H1 (cell line): ENCODE measurements at regions not wholly inside any gene's neighbourhood (a gene's known extent, or its start where the extent isn't known, plus 50 kb on each side); places are given as distances from the start of the nearest gene placed in this dataset.

Source experiments
- CTCF ChIA-PET: fragments of 300-600 bp; sonication (Branson Sonifier 250); formaldehyde crosslinking; loops from one replicate; lab custom pipeline; 2021; ENCODE audit not compliant: partially characterized antibody; lab: Charles Lee
- POLR2A ChIA-PET: fragments of 300-600 bp; sonication (Branson Sonifier 250); formaldehyde crosslinking; loops from one replicate; lab custom pipeline; 2021; ENCODE audit warnings: inconsistent platforms; ENCODE audit not compliant: partially characterized antibody; lab: Charles Lee
- DNase-seq, 2 experiments: peaks; one replicate each; pipeline versions ENCODE4 v3.0.0 to v3.0.0-alpha.2; 2010 to 2022; ENCODE audit warnings: low spot score in 2 of 2, low read depth in 1 of 2, mixed read lengths in 1 of 2
- FAIRE-seq: peaks from 2 replicates; lab custom pipeline; 2011; peaks lifted over from hg19 to GRCh38; lab: Jason Lieb, UNC
- H2AFZ ChIP-seq: 2 replicates; pipeline ENCODE4 v1.8.1; 2012; ENCODE audit warnings: low read length, inconsistent platforms
- H2AK5ac ChIP-seq: 2 replicates; pipeline ENCODE4 v1.6.1; 2013; ENCODE audit warnings: low read depth, low read length
- H2BK120ac ChIP-seq: replicated peaks from 2 replicates; pipeline ENCODE3; 2013; ENCODE audit warnings: low read depth, low read length, inconsistent platforms
- H2BK12ac ChIP-seq: 2 replicates; pipeline ENCODE4 v1.6.1; 2013; ENCODE audit warnings: low read depth, low read length
- H2BK15ac ChIP-seq: 2 replicates; pipeline ENCODE4 v1.6.1; 2013; ENCODE audit warnings: low read length
- H2BK20ac ChIP-seq: 2 replicates; pipeline ENCODE4 v1.6.1; 2013; ENCODE audit warnings: low read length
- H2BK5ac ChIP-seq: 2 replicates; pipeline ENCODE4 v1.6.1; 2013; ENCODE audit warnings: low read depth, low read length
- H3K14ac ChIP-seq: 2 replicates; pipeline ENCODE4 v1.6.1; 2013; ENCODE audit warnings: inconsistent platforms; ENCODE audit not compliant: insufficient read length
- H3K18ac ChIP-seq: 2 replicates; pipeline ENCODE4 v1.6.1; 2013; ENCODE audit warnings: low read length; ENCODE audit errors: extremely low read depth
- H3K23ac ChIP-seq: 2 replicates; pipeline ENCODE4 v1.6.1; 2013; ENCODE audit warnings: inconsistent platforms; ENCODE audit not compliant: insufficient read length
- H3K23me2 ChIP-seq: 2 replicates; pipeline ENCODE4 v1.6.1; 2013; ENCODE audit warnings: low read depth, low read length
- H3K27ac ChIP-seq: 2 replicates; pipeline ENCODE4 v1.6.1; 2011; ENCODE audit warnings: low read depth, low read length, inconsistent platforms
- H3K27me3 ChIP-seq, 4 experiments: replicated peaks in 1 of 4; 1 replicate in 1 of 4; 2 replicates in 3 of 4; pipeline versions ENCODE4 v1.6.1 to v1.8.1; 2011 to 2013; ENCODE audit warnings: low read length in 3 of 4, mild to moderate bottlenecking in 3 of 4, inconsistent platforms in 2 of 4, mixed read lengths in 2 of 4, moderate library complexity in 1 of 4; ENCODE audit not compliant: control insufficient read depth in 3 of 4, insufficient read depth in 3 of 4; ENCODE audit errors: extremely low read depth in 1 of 4
- H3K36me3 ChIP-seq, 4 experiments: 2 replicates each; pipeline versions ENCODE4 v1.6.1 to v1.8.1; 2011 to 2013; ENCODE audit warnings: mild to moderate bottlenecking in 4 of 4, low read length in 3 of 4, moderate library complexity in 2 of 4, control low read depth in 1 of 4, inconsistent platforms in 1 of 4; ENCODE audit not compliant: insufficient read depth in 4 of 4, control insufficient read depth in 2 of 4
- H3K4ac ChIP-seq: replicated peaks from 2 replicates; pipeline ENCODE3; 2013; ENCODE audit warnings: low read length, low read depth, mixed read lengths, inconsistent platforms; ENCODE audit not compliant: insufficient read length
- H3K4me1 ChIP-seq, 4 experiments: replicated peaks in 1 of 4; 1 replicate in 1 of 4; 2 replicates in 3 of 4; pipeline versions ENCODE4 v1.6.1 to v1.8.1; 2011 to 2013; ENCODE audit warnings: low read length in 3 of 4, inconsistent platforms in 2 of 4, mixed read lengths in 1 of 4; ENCODE audit not compliant: insufficient read depth in 4 of 4, control insufficient read depth in 3 of 4
- H3K4me2 ChIP-seq, 2 experiments: 2 replicates each; pipeline versions ENCODE4 v1.6.1 to v1.8.1; 2011 to 2013; ENCODE audit warnings: low read depth in 2 of 2, low read length in 2 of 2, control low read depth in 1 of 2, inconsistent platforms in 1 of 2, mild to moderate bottlenecking in 1 of 2; ENCODE audit not compliant: insufficient read depth in 1 of 2
- H3K4me3 ChIP-seq, 4 experiments: fragments of 200-600, 300-600 bp in 1 of 4; sonication (generic), shearing (Covaris generic), sonication (Bioruptor Twin) in 1 of 4; 2 replicates each; pipeline versions ENCODE4 v1.5.1 to v1.8.1; 2011 to 2016; ENCODE audit warnings: low read length in 4 of 4, low read depth in 3 of 4, control low read depth in 2 of 4, inconsistent platforms in 2 of 4, mild to moderate bottlenecking in 2 of 4, mixed read lengths in 1 of 4, moderate library complexity in 1 of 4; ENCODE audit not compliant: insufficient read depth in 2 of 4; ENCODE audit errors: extremely low read depth in 1 of 4
- H3K56ac ChIP-seq: replicated peaks from 2 replicates; pipeline ENCODE3; 2013; ENCODE audit warnings: low read depth, mild to moderate bottlenecking, mixed read lengths, low read length, inconsistent platforms; ENCODE audit not compliant: insufficient read length
- H3K79me1 ChIP-seq: 2 replicates; pipeline ENCODE4 v1.6.1; 2013; ENCODE audit warnings: low read depth, low read length, control low read depth
- H3K79me2 ChIP-seq, 2 experiments: 2 replicates each; pipeline versions ENCODE4 v1.6.1 to v1.8.1; 2012 to 2013; ENCODE audit warnings: low read length in 2 of 2, mild to moderate bottlenecking in 2 of 2, inconsistent platforms in 1 of 2; ENCODE audit not compliant: insufficient read depth in 2 of 2, control insufficient read depth in 1 of 2
- H3K9ac ChIP-seq, 4 experiments: replicated peaks in 1 of 4; 1 replicate in 1 of 4; 2 replicates in 3 of 4; pipeline versions ENCODE4 v1.6.1 to v1.8.1; 2011 to 2013; ENCODE audit warnings: low read depth in 3 of 4, low read length in 3 of 4, control low read depth in 2 of 4, mild to moderate bottlenecking in 2 of 4, moderate library complexity in 2 of 4, inconsistent platforms in 1 of 4; ENCODE audit errors: extremely low read depth in 1 of 4
- H3K9me3 ChIP-seq, 2 experiments: 2 replicates each; pipeline versions ENCODE4 v1.6.1 to v1.8.1; 2012 to 2013; ENCODE audit warnings: mild to moderate bottlenecking in 2 of 2, moderate library complexity in 2 of 2, control low read depth in 1 of 2, inconsistent platforms in 1 of 2, low read depth in 1 of 2, low read length in 1 of 2, mixed read lengths in 1 of 2; ENCODE audit not compliant: insufficient read depth in 2 of 2
- H4K20me1 ChIP-seq, 2 experiments: replicated peaks in 1 of 2; 2 replicates each; pipeline versions ENCODE3 to v1.8.1; 2011 to 2013; ENCODE audit warnings: inconsistent platforms in 2 of 2, low read length in 2 of 2, mild to moderate bottlenecking in 1 of 2; ENCODE audit not compliant: insufficient read depth in 2 of 2, control insufficient read depth in 1 of 2
- H4K5ac ChIP-seq: 2 replicates; pipeline ENCODE4 v1.6.1; 2013; ENCODE audit warnings: low read length, low read depth, mixed read lengths, inconsistent platforms; ENCODE audit not compliant: insufficient read length
- H4K8ac ChIP-seq: 2 replicates; pipeline ENCODE4 v1.8.0; 2013; ENCODE audit warnings: mild to moderate bottlenecking, moderate library complexity, low read length, inconsistent platforms; ENCODE audit not compliant: insufficient read depth; ENCODE audit errors: extremely low read depth
- H4K91ac ChIP-seq: replicated peaks from 2 replicates; pipeline ENCODE3; 2013; ENCODE audit warnings: low read length, mixed read lengths, inconsistent platforms; ENCODE audit not compliant: insufficient read length
- CHD7 ChIP-seq: fragments of 300-600 bp; sonication (generic); IDR thresholded peaks from 2 replicates; pipeline ENCODE4 v1.7.1; 2012; ENCODE audit warnings: low read length, moderate library complexity, mild to moderate bottlenecking, inconsistent platforms; ENCODE audit not compliant: insufficient replicate concordance
- WGBS, 2 experiments: shearing (Covaris generic) in 1 of 2; methylation state at CpG; one replicate each; pipeline versions ENCODE4 v1.1.6 to v1.1.7; 2013 to 2015; ENCODE audit warnings: low lambda C conversion rate in 2 of 2, mixed read lengths in 2 of 2, inconsistent platforms in 1 of 2, low coverage in 1 of 2, missing lambda C conversion rate in 1 of 2; ENCODE audit not compliant: insufficient replicate concordance in 2 of 2, insufficient coverage in 1 of 2, insufficient read length in 1 of 2; ENCODE audit errors: extremely low coverage in 1 of 2, missing lambda C conversion rate in 1 of 2; 5-methylcytosine and 5-hydroxymethylcytosine counted together

- ChIA-PET CTCF (interaction anchor here (1.4 kb wide), 1 partner anchor 8 kb away, joined by 3 read pairs; no protein-coding TSS in a partner anchor), POLR2A (no interaction called here)
- H2BK5ac ChIP-seq = no peak overlapping the region
- H3K14ac ChIP-seq = no peak overlapping the region
- no peak overlapping the region for H2AFZ ChIP-seq
- no peak overlapping the region for H2BK120ac ChIP-seq
- H4K8ac ChIP-seq = no peak overlapping the region
- DNase-seq = no peak
- no peak overlapping the region for H4K91ac ChIP-seq
- H3K4me3 ChIP-seq = no peak overlapping the region
- no peak overlapping the region for H2BK12ac ChIP-seq
- H3K79me1 ChIP-seq = no peaks in the 10 kb centered on the region
- no peaks in the 10 kb centered on the region for H3K79me2 ChIP-seq
- H3K9ac ChIP-seq = no peak overlapping the region
- H3K36me3 ChIP-seq = no peaks in the 10 kb centered on the region
- H3K9me3 ChIP-seq = no peaks in the 10 kb centered on the region
- no peak overlapping the region for H2AK5ac ChIP-seq
- H3K4ac ChIP-seq = no peak overlapping the region
- no peaks in the 10 kb centered on the region for H4K20me1 ChIP-seq
- H3K23ac ChIP-seq = no peak overlapping the region
- H3K4me2 ChIP-seq = no peak overlapping the region
- no peak for FAIRE-seq
- no peak overlapping the region for H3K27ac ChIP-seq
- no peak overlapping the region for H3K18ac ChIP-seq
- no peak overlapping the region for H4K5ac ChIP-seq
- H3K56ac ChIP-seq = no peak overlapping the region
- 86% methylated on average over 2 of the region's 2 CpGs; no CpG with 5 or more reads in 1 of the 2 experiments for WGBS, 2 experiments
- no peak overlapping the region for H2BK20ac ChIP-seq
- H3K4me1 ChIP-seq = no peaks in the 10 kb centered on the region
- H2BK15ac ChIP-seq = no peak overlapping the region
- no peaks in the 10 kb centered on the region for H3K23me2 ChIP-seq
- H3K27me3 ChIP-seq = no peaks in the 10 kb centered on the region
- no peak for TF ChIP-seq CHD7
Observed at GRCh38 chr9:86775718-86776117, 171.6 kb downstream of the GAS1 start.
